PC-9 (cell line): ENCODE measurements at regions not wholly inside any gene's neighbourhood (a gene's known extent, or its start where the extent isn't known, plus 50 kb on each side); places are given as distances from the start of the nearest gene placed in this dataset.

Experiments
- BruUV-seq: library from RNA; stranded (reverse); fragments of 400-500 nt; replicated peaks from 2 replicates; lab custom pipeline; 2021; lab: Mats Ljungman, UMichigan
- CTCF ChIA-PET: fragments of 300-600 bp; sonication (Branson Sonifier 250); formaldehyde crosslinking; loops from one replicate; lab custom pipeline; 2022; ENCODE audit warnings: antibody characterized with exemption; lab: Charles Lee
- POLR2A ChIA-PET: fragments of 300-600 bp; sonication (Branson Sonifier 250); formaldehyde crosslinking; loops from one replicate; lab custom pipeline; 2022; ENCODE audit warnings: antibody characterized with exemption; ENCODE audit not compliant: unreplicated experiment; lab: Charles Lee
- DNase-seq, 2 experiments: peaks; one replicate each; pipeline versions ENCODE4 v3.0.0 to v3.0.0-alpha.2; 2015 to 2022; ENCODE audit warnings: mixed read lengths in 1 of 2
- H2AFZ ChIP-seq: fragments of 200-600 bp; sonication (generic); 2 replicates; pipeline ENCODE4 v1.8.1; 2017; ENCODE audit warnings: antibody characterized with exemption
- H3F3A ChIP-seq: fragments of 200-600 bp; sonication (generic); 2 replicates; pipeline ENCODE4 v1.8.1; 2017; ENCODE audit warnings: antibody characterized with exemption, mild to moderate bottlenecking, low read depth; ENCODE audit not compliant: insufficient read depth
- H3K27ac ChIP-seq: fragments of 200-600 bp; sonication (generic); 2 replicates; pipeline ENCODE4 v1.6.1; 2016; ENCODE audit warnings: mixed run types
- H3K27me3 ChIP-seq: fragments of 200-600 bp; sonication (generic); 2 replicates; pipeline ENCODE4 v1.6.1; 2016; ENCODE audit warnings: low read depth, mixed run types; ENCODE audit not compliant: insufficient read depth
- H3K36me3 ChIP-seq: fragments of 200-600 bp; sonication (generic); 2 replicates; pipeline ENCODE4 v1.6.1; 2016; ENCODE audit warnings: low read depth, mixed run types
- H3K4me1 ChIP-seq: fragments of 200-600 bp; sonication (generic); replicated peaks from 2 replicates; pipeline ENCODE4 v1.6.1; 2016; ENCODE audit warnings: mixed run types; ENCODE audit not compliant: insufficient read depth
- H3K4me2 ChIP-seq: fragments of 200-600 bp; sonication (generic); 2 replicates; pipeline ENCODE4 v1.6.1; 2017; ENCODE audit warnings: mixed run types
- H3K4me3 ChIP-seq: fragments of 200-600 bp; sonication (generic); 2 replicates; pipeline ENCODE4 v1.6.1; 2016; ENCODE audit warnings: mixed run types
- H3K79me2 ChIP-seq: fragments of 200-600 bp; sonication (generic); 2 replicates; pipeline ENCODE4 v1.6.1; 2017; ENCODE audit warnings: low read depth, mixed run types
- H3K9me2 ChIP-seq: fragments of 200-600 bp; sonication (generic); 2 replicates; pipeline ENCODE4 v1.8.1; 2017; ENCODE audit warnings: mild to moderate bottlenecking; ENCODE audit not compliant: insufficient read depth
- H3K9me3 ChIP-seq: fragments of 200-600 bp; sonication (generic); 2 replicates; pipeline ENCODE4 v1.8.1; 2016; ENCODE audit warnings: low read depth; ENCODE audit not compliant: insufficient read depth
- H4K20me1 ChIP-seq: fragments of 200-600 bp; sonication (generic); 2 replicates; pipeline ENCODE4 v1.8.1; 2017; ENCODE audit not compliant: insufficient read depth
- EZH2 ChIP-seq: fragments of 200-600 bp; sonication (generic); IDR thresholded peaks from 2 replicates; pipeline ENCODE4 v1.8.0; 2017; ENCODE audit warnings: antibody characterized with exemption, low read depth
- intact Hi-C: fragments of 100-400 bp; cut with micrococcal nuclease; formaldehyde crosslinking; loops from one replicate; pipeline ENCODE4 v1.10.0; 2022; ENCODE audit not compliant: unreplicated experiment
- TF ChIP-seq, protein P1 (sequence below): fragments of 200-600 bp; sonication (generic); conservative IDR thresholded peaks from 2 replicates; pipeline ENCODE4 v1.6.1; 2017; ENCODE audit warnings: mixed run types, antibody characterized with exemption, mild to moderate bottlenecking, moderate library complexity

DNA sequence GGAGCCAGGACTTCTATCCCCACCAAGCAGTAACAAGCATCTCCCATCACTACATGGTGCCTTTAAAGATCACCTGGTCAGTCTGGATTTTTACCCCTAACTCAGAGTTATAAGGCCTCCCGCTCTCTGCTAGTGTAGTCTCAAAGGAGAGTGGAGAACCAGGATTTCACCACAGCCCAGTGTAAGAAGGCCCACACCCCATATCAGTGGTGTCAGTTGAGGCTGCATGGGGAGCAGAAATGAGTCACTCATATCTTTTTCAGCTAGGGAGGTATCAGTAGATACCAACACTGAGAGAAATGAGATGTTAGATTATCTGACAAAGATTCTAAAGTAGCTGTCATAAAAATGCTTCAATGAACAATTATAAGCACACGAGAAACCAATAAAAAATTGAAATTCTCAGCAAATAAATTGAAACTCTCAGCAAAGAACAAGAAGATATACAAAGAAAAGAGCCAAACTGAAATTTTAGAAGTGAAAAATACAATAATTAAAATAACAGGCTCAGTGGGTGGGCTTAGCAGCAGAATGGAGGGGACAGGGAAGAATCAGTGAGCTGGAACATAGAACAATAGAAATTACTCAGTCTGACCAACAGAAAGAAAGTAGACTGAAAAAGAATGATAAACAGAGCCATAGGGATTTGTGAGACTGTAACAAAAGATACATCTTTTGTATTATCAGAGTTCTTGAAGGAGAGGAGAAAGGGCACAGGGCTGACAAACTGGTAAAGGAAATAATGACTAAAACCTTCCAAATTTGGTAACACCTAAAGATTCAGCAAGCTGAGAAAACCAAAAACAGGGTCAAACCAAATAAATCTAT, 257.7 kb downstream of the ANAPC1 start:
- H3K4me3 ChIP-seq: no peak overlapping the region
- peak overlapping the region; percentile 55; the same call in 1 of the 2 replicates for H3K27ac ChIP-seq
- H3F3A ChIP-seq: peaks cover 15% of the 10 kb centered on the region
- no peaks in the 10 kb centered on the region for H3K9me2 ChIP-seq
- H2AFZ ChIP-seq: no peak overlapping the region
- no peaks in the 10 kb centered on the region for H3K27me3 ChIP-seq
- no peak for TF ChIP-seq EZH2
- TF ChIP-seq, protein P1, sequence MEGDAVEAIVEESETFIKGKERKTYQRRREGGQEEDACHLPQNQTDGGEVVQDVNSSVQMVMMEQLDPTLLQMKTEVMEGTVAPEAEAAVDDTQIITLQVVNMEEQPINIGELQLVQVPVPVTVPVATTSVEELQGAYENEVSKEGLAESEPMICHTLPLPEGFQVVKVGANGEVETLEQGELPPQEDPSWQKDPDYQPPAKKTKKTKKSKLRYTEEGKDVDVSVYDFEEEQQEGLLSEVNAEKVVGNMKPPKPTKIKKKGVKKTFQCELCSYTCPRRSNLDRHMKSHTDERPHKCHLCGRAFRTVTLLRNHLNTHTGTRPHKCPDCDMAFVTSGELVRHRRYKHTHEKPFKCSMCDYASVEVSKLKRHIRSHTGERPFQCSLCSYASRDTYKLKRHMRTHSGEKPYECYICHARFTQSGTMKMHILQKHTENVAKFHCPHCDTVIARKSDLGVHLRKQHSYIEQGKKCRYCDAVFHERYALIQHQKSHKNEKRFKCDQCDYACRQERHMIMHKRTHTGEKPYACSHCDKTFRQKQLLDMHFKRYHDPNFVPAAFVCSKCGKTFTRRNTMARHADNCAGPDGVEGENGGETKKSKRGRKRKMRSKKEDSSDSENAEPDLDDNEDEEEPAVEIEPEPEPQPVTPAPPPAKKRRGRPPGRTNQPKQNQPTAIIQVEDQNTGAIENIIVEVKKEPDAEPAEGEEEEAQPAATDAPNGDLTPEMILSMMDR: no peak
- BruUV-seq: no TSS peak
- intact Hi-C loops: no loop called here
- H3K9me3 ChIP-seq: peaks cover 35% of the 10 kb centered on the region; the same call in 1 of the 2 replicates
- peaks cover 47% of the 10 kb centered on the region for H3K4me1 ChIP-seq
- CTCF ChIA-PET: no interaction called here
- DNase-seq: peak in 1 of 2 experiments; percentile 59
- H4K20me1 ChIP-seq: no peaks in the 10 kb centered on the region
- POLR2A ChIA-PET: no interaction called here
- no peak overlapping the region for H3K4me2 ChIP-seq
- no peaks in the 10 kb centered on the region; the same call in 1 of the 2 replicates for H3K36me3 ChIP-seq
- no peaks in the 10 kb centered on the region for H3K79me2 ChIP-seq

DNA sequence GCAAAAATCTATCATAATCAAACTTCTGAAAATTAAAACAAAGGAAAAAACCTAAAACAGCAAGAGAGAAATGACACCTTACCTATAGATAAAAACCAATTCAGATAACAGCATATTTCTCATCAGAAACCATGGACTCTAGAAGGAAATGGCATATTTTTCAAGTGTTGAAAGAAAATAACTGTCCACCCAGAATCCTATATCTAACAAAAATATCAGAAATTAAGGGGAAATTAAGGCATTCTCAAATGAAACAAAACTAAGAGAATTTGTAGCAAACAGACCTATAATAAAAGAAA, 257.2 kb downstream of the ANAPC1 start:
- BruUV-seq: no TSS peak
- Histone ChIP-seq H3K4me1 (peaks cover 47% of the 10 kb centered on the region), H3K27me3 (no peaks in the 10 kb centered on the region), H3F3A (peaks cover 15% of the 10 kb centered on the region), H2AFZ (no peak overlapping the region), H3K9me2 (no peaks in the 10 kb centered on the region), H3K79me2 (no peaks in the 10 kb centered on the region), H3K4me2 (no peak overlapping the region), H3K4me3 (no peak overlapping the region), H4K20me1 (no peaks in the 10 kb centered on the region), H3K9me3 (peaks cover 35% of the 10 kb centered on the region; the same call in 1 of the 2 replicates), H3K36me3 (no peaks in the 10 kb centered on the region; the same call in 1 of the 2 replicates), H3K27ac (no peak overlapping the region; the same call in 1 of the 2 replicates)
- CTCF ChIA-PET: no interaction called here
- POLR2A ChIA-PET: no interaction called here
- intact Hi-C loops: no loop called here
- TF ChIP-seq EZH2: no peak
- TF ChIP-seq, protein P1: no peak
- no peak for DNase-seq

DNA sequence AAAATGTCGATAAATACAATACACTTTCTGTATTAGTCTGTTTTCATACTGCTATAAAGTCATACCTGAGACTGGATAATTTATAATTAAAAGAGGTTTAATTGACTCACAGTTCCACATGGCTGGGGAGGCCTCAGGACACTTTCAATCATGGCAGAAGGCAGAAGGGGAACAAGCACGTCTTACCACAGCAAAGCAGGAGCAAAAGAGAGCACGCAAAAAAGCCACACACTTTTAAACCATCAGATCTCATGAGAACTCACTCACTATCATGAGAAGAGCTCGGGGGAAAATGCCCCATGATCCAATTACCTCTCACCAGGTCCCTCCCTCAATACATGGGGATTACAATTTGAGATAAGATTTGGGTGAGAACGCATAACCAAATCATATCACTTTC, 256.7 kb downstream of the ANAPC1 start:
- H3F3A ChIP-seq: peaks cover 15% of the 10 kb centered on the region
- no TSS peak for BruUV-seq
- H3K27ac ChIP-seq: no peak overlapping the region
- no peaks in the 10 kb centered on the region for H3K27me3 ChIP-seq
- peaks cover 46% of the 10 kb centered on the region for H3K4me1 ChIP-seq
- H3K4me3 ChIP-seq: no peak overlapping the region
- no peak for TF ChIP-seq EZH2
- ChIA-PET CTCF (no interaction called here), POLR2A (no interaction called here)
- no peaks in the 10 kb centered on the region for H3K79me2 ChIP-seq
- H3K9me2 ChIP-seq: no peaks in the 10 kb centered on the region
- no peaks in the 10 kb centered on the region for H4K20me1 ChIP-seq
- H3K36me3 ChIP-seq: no peaks in the 10 kb centered on the region; the same call in 1 of the 2 replicates
- no peak for DNase-seq
- peaks cover 35% of the 10 kb centered on the region; the same call in 1 of the 2 replicates for H3K9me3 ChIP-seq
- intact Hi-C loops: no loop called here
- H2AFZ ChIP-seq: no peak overlapping the region
- no peak overlapping the region for H3K4me2 ChIP-seq
